Mesothelial cell of epicardium (in vitro differentiated cells): ENCODE measurements at regions not wholly inside any gene's neighbourhood (a gene's known extent, or its start where the extent isn't known, plus 50 kb on each side); places are given as distances from the start of the nearest gene placed in this dataset.

Source experiments
- DNase-seq, 2 experiments: peaks; one replicate each; pipeline ENCODE4 v3.0.0; 2021; ENCODE audit warnings: low spot score in 2 of 2; ENCODE audit not compliant: unreplicated experiment in 2 of 2
- H3K27ac Mint-ChIP-seq: 2 replicates; pipeline ENCODE4 v1.8.0; 2021; ENCODE audit warnings: mixed read lengths
- H3K27me3 Mint-ChIP-seq: 2 replicates; pipeline ENCODE4 v1.8.0; 2021; ENCODE audit warnings: low read depth, mixed read lengths
- H3K36me3 Mint-ChIP-seq: 2 replicates; pipeline ENCODE4 v1.8.0; 2021; ENCODE audit warnings: mixed read lengths
- H3K4me1 Mint-ChIP-seq: 2 replicates; pipeline ENCODE4 v1.8.0; 2021; ENCODE audit warnings: mixed read lengths
- H3K4me3 Mint-ChIP-seq: 2 replicates; pipeline ENCODE4 v1.8.0; 2021; ENCODE audit warnings: mild to moderate bottlenecking, moderate library complexity, mixed read lengths
- H3K9me3 Mint-ChIP-seq: 2 replicates; pipeline ENCODE4 v1.8.0; 2021; ENCODE audit warnings: mixed read lengths
- CTCF ChIP-seq: fragments of 200-600 bp; sonication (generic); IDR thresholded peaks from one replicate; pipeline ENCODE4 v1.5.0; 2021; ENCODE audit warnings: antibody characterized with exemption; ENCODE audit not compliant: unreplicated experiment

GRCh38 chr10:123603130-123603529 lies 63.0 kb upstream of the GPR26 start:
- Mint-ChIP-seq H3K9me3 (peaks cover 12% of the 10 kb centered on the region), H3K4me3 (no peak overlapping the region), H3K4me1 (no peaks in the 10 kb centered on the region), H3K36me3 (no peaks in the 10 kb centered on the region), H3K27ac (no peak overlapping the region), H3K27me3 (peaks cover 61% of the 10 kb centered on the region)
- no peak for TF ChIP-seq CTCF
- peak in 1 of 2 experiments; percentile 11 for DNase-seq

- H3K27ac Mint-ChIP-seq, result no peak overlapping the region
- no peak for DNase-seq
- no peak for TF ChIP-seq CTCF
- H3K4me3 Mint-ChIP-seq, result no peak overlapping the region
- H3K36me3 Mint-ChIP-seq, result no peaks in the 10 kb centered on the region
- H3K9me3 Mint-ChIP-seq, result peaks cover 12% of the 10 kb centered on the region
- H3K27me3 Mint-ChIP-seq, result peaks cover 68% of the 10 kb centered on the region
- H3K4me1 Mint-ChIP-seq, result no peaks in the 10 kb centered on the region
Measured at GRCh38 chr10:123604506-123604905, 61.6 kb upstream of the GPR26 start.

GRCh38 chr10:123606006-123606405 lies 60.1 kb upstream of the GPR26 start:
- H3K9me3 Mint-ChIP-seq, result peaks cover 9% of the 10 kb centered on the region
- no peaks in the 10 kb centered on the region for H3K4me1 Mint-ChIP-seq
- H3K27me3 Mint-ChIP-seq, result peaks cover 72% of the 10 kb centered on the region
- no peak overlapping the region for H3K4me3 Mint-ChIP-seq
- no peak overlapping the region for H3K27ac Mint-ChIP-seq
- DNase-seq, result no peak
- no peaks in the 10 kb centered on the region for H3K36me3 Mint-ChIP-seq
- TF ChIP-seq CTCF, result no peak

GRCh38 chr10:123606955-123607354 lies 59.2 kb upstream of the GPR26 start:
- no peak overlapping the region for H3K4me3 Mint-ChIP-seq

GRCh38 chr10:123607386-123607785 lies 58.8 kb upstream of the GPR26 start:
- peaks cover 64% of the 10 kb centered on the region for H3K27me3 Mint-ChIP-seq
- TF ChIP-seq CTCF, result no peak
- no peak overlapping the region for H3K27ac Mint-ChIP-seq
- no peaks in the 10 kb centered on the region for H3K36me3 Mint-ChIP-seq
- H3K4me3 Mint-ChIP-seq, result no peak overlapping the region
- H3K9me3 Mint-ChIP-seq, result no peaks in the 10 kb centered on the region
- no peaks in the 10 kb centered on the region for H3K4me1 Mint-ChIP-seq
- no peak for DNase-seq

More at GRCh38 chr10:123606955-123607354, 59.2 kb upstream of the GPR26 start:
- Mint-ChIP-seq H3K27ac (no peak overlapping the region), H3K9me3 (no peaks in the 10 kb centered on the region), H3K27me3 (peaks cover 64% of the 10 kb centered on the region), H3K36me3 (no peaks in the 10 kb centered on the region), H3K4me1 (no peaks in the 10 kb centered on the region)
- no peak for TF ChIP-seq CTCF
- DNase-seq, result no peak

- Mint-ChIP-seq H3K9me3 (no peaks in the 10 kb centered on the region), H3K27me3 (peaks cover 63% of the 10 kb centered on the region), H3K4me1 (no peaks in the 10 kb centered on the region), H3K27ac (no peak overlapping the region), H3K4me3 (no peak overlapping the region), H3K36me3 (no peaks in the 10 kb centered on the region)
- no peak for DNase-seq
- TF ChIP-seq CTCF, result no peak
Measured at GRCh38 chr10:123608047-123608446, 58.1 kb upstream of the GPR26 start.
